OCI-LY1 (cell line): ENCODE measurements at regions not wholly inside any gene's neighbourhood (a gene's known extent, or its start where the extent isn't known, plus 50 kb on each side); places are given as distances from the start of the nearest gene placed in this dataset.

Source experiments
- EZH2 ChIP-seq: fragments of 200-600 bp; sonication (generic), shearing (Covaris generic); IDR thresholded peaks from 2 replicates; pipeline ENCODE4 v1.8.0; 2017; ENCODE audit warnings: borderline replicate concordance, mixed run types, mild to moderate bottlenecking, antibody characterized with exemption, low read length, moderate library complexity, mixed read lengths
- TF ChIP-seq, protein P1 (sequence below): fragments of 200-600 bp; sonication (generic), shearing (Covaris generic); IDR thresholded peaks from 2 replicates; pipeline ENCODE4 v1.5.1; 2017; ENCODE audit warnings: mild to moderate bottlenecking, antibody characterized with exemption, low read length, moderate library complexity, mixed read lengths

DNA sequence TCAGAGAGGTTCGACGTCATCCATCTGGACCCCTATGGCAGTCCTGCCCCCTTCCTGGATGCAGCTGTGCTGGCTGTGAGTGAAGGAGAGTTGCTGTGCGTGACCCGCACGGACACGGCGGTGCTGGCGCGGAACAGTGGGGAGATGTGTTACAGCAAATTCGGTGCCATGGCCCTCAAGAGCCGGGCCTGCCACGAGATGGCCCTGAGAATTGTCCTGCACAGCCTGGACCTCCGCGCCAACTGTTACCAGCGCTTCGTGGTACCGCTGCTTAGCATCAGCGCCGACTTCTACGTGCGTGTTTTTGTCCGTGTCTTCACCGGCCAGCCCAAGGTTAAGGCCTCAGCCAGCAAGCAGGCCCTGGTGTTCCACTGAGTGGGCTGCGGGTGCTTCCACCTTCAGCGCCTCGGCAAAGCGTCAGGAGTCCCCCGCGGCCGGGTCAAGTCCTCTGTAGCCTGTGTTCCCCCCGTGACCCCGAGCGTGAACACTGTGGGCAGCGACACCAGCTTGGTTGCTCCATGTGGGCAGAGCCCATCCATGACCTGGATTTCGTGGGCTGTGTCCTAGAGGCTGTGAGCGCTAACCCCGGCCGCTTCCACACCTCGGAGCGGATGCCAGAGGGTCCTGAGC, 186.7 kb upstream of the SLITRK2 start:
- TF ChIP-seq, protein P1, sequence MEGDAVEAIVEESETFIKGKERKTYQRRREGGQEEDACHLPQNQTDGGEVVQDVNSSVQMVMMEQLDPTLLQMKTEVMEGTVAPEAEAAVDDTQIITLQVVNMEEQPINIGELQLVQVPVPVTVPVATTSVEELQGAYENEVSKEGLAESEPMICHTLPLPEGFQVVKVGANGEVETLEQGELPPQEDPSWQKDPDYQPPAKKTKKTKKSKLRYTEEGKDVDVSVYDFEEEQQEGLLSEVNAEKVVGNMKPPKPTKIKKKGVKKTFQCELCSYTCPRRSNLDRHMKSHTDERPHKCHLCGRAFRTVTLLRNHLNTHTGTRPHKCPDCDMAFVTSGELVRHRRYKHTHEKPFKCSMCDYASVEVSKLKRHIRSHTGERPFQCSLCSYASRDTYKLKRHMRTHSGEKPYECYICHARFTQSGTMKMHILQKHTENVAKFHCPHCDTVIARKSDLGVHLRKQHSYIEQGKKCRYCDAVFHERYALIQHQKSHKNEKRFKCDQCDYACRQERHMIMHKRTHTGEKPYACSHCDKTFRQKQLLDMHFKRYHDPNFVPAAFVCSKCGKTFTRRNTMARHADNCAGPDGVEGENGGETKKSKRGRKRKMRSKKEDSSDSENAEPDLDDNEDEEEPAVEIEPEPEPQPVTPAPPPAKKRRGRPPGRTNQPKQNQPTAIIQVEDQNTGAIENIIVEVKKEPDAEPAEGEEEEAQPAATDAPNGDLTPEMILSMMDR = no peak
- TF ChIP-seq EZH2 = no peak
